Coronary artery (tissue), 2 donors: ENCODE measurements at regions not wholly inside any gene's neighbourhood (a gene's known extent, or its start where the extent isn't known, plus 50 kb on each side); places are given as distances from the start of the nearest gene placed in this dataset.

Source experiments
- DNase-seq: peaks from one replicate; pipeline ENCODE4 v3.0.0-alpha.2; 2017; ENCODE audit warnings: low spot score
- H3K27ac ChIP-seq, 2 donors: fragments of 200-600 bp; sonication (generic); one replicate each; pipeline ENCODE4 v1.5.1; 2016 to 2019
- H3K4me3 ChIP-seq: fragments of 200-600 bp; sonication (generic); 2 replicates; pipeline ENCODE4 v1.5.1; 2016; ENCODE audit warnings: mild to moderate bottlenecking, moderate library complexity
- CTCF ChIP-seq: fragments of 200-600 bp; sonication (generic); IDR thresholded peaks from one replicate; pipeline ENCODE4 v1.5.1; 2019; ENCODE audit warnings: antibody characterized with exemption

GRCh38 chr18:76747676-76748075 is 74.7 kb upstream of the ZNF236 start:
- Histone ChIP-seq H3K4me3 (no peak overlapping the region), H3K27ac (no peak overlapping the region)
- TF ChIP-seq CTCF = no peak
- DNase-seq = no peak

- Histone ChIP-seq H3K4me3 (no peak overlapping the region), H3K27ac (no peak overlapping the region)
- TF ChIP-seq CTCF = no peak
- DNase-seq = no peak
Measured at GRCh38 chr18:76741346-76741745, 81.0 kb upstream of the ZNF236 start.

GRCh38 chr18:76736309-76736708 is 86.0 kb upstream of the ZNF236 start:
- no peak overlapping the region for H3K27ac ChIP-seq
- TF ChIP-seq CTCF = no peak
- DNase-seq = no peak
- H3K4me3 ChIP-seq = no peak overlapping the region

GRCh38 chr18:76730901-76731300 is 91.5 kb upstream of the ZNF236 start:
- H3K27ac ChIP-seq = no peak overlapping the region
- TF ChIP-seq CTCF = no peak
- no peak overlapping the region for H3K4me3 ChIP-seq
- no peak for DNase-seq

- Histone ChIP-seq H3K27ac (no peak overlapping the region), H3K4me3 (no peak overlapping the region)
- DNase-seq = no peak
- no peak for TF ChIP-seq CTCF
Measured at GRCh38 chr18:76727589-76727988, 94.8 kb upstream of the ZNF236 start.

- no peak for DNase-seq
- no peak overlapping the region for H3K27ac ChIP-seq
- no peak for TF ChIP-seq CTCF
- H3K4me3 ChIP-seq = no peak overlapping the region
Measured at GRCh38 chr18:76725445-76725844, 96.9 kb upstream of the ZNF236 start.

GRCh38 chr18:76722224-76723061 is 99.9 kb upstream of the ZNF236 start:
- Histone ChIP-seq H3K4me3 (no peak overlapping the region), H3K27ac (no peak overlapping the region)
- no peak for DNase-seq
- TF ChIP-seq CTCF = no peak
